ENCODE measurements at regions not wholly inside any gene's neighbourhood (a gene's known extent, or its start where the extent isn't known, plus 50 kb on each side); places are given as distances from the start of the nearest gene placed in this dataset.

DNA sequence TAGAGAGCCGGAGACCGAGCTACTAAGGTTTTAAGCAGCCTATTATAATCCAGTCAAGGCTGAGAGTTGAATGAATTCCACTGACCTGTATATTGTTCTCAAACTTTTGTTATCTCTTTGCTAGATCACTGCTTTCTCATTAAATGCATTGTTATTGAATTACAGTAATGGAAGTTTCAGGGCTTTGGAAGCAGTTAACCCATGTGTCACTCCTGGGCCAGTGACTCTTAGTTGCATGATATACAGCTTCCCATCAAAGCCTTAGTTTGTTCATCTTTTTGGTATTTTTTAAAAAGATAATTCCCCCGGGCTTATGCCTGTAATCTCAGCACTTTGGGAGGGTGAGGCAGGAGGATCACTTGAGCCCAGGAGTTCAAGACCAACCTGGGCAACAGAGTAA, 55.4 kb upstream of the KIAA1217 start:
- no peak overlapping the region for H3K9ac ChIP-seq (ENCODE audit: low read depth, low read length)
- no peaks in the 10 kb centered on the region for H3K36me3 ChIP-seq (ENCODE audit: insufficient read depth, low read depth, low read length)
- H3K4me1 ChIP-seq (ENCODE audit: insufficient read depth, low read length) = no peaks in the 10 kb centered on the region
- H3K27ac ChIP-seq (ENCODE audit: low read length) = no peak overlapping the region
- no peak overlapping the region for H3K4me3 ChIP-seq (ENCODE audit: low read length)
- H3K27me3 ChIP-seq (ENCODE audit: insufficient read depth, low read length) = no peaks in the 10 kb centered on the region
- no peaks in the 10 kb centered on the region for H3K9me3 ChIP-seq (ENCODE audit: insufficient read depth, low read depth, low read length)

DNA sequence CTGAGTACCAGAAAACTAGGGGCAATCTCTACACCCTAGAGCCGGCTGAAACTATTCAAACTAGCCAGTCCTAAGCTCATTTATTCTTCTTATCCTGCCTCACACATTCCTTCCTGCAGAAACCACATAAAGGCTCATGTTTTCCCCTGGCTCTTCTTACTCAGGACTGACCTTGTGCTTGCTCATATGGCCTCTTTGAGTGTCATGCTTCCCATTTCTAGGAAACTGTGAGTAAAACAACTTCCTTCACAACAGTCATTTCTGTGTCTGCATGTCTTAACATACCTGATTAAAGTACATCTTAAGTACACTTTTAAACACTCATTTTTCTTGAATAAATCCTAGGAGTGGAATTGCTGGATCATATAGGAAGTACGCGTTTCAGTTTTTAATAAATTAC, 52.3 kb upstream of the KIAA1217 start:
- no peaks in the 10 kb centered on the region for H3K27me3 ChIP-seq (ENCODE audit: insufficient read depth, low read length)
- H3K4me1 ChIP-seq (ENCODE audit: insufficient read depth, low read length) = no peaks in the 10 kb centered on the region
- no peaks in the 10 kb centered on the region for H3K9me3 ChIP-seq (ENCODE audit: insufficient read depth, low read depth, low read length)
- no peaks in the 10 kb centered on the region for H3K36me3 ChIP-seq (ENCODE audit: insufficient read depth, low read depth, low read length)
- H3K27ac ChIP-seq (ENCODE audit: low read length) = no peak overlapping the region
- no peak overlapping the region for H3K4me3 ChIP-seq (ENCODE audit: low read length)
- H3K9ac ChIP-seq (ENCODE audit: low read depth, low read length) = no peak overlapping the region

DNA sequence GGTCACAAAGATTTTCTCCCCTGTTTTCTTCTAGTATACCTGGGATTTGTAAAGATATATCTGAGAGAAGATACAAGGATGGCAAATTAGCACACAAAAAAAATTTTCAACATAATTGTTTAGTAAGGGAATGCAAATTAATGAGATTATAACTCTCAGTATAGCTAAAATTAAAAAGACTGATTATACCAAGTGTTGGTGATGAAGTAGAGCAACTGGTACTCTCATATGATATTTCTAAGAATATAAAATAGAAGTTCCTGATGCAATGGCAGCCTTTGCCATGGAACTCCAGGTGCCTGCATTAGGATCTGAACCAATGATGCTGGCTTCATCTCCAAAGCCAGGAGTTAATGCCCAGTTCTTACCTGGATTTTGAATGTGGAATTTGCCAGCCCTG, 51.4 kb upstream of the KIAA1217 start:
- Histone ChIP-seq H3K9me3 (ENCODE audit: insufficient read depth, low read depth, low read length) (no peaks in the 10 kb centered on the region), H3K9ac (ENCODE audit: low read depth, low read length) (no peak overlapping the region), H3K4me1 (ENCODE audit: insufficient read depth, low read length) (no peaks in the 10 kb centered on the region), H3K4me3 (ENCODE audit: low read length) (no peak overlapping the region), H3K27ac (ENCODE audit: low read length) (no peak overlapping the region), H3K27me3 (ENCODE audit: insufficient read depth, low read length) (no peaks in the 10 kb centered on the region), H3K36me3 (ENCODE audit: insufficient read depth, low read depth, low read length) (no peaks in the 10 kb centered on the region)

Measured in iPS-20b (cell line).